HEK293T (cell line): ENCODE measurements at regions not wholly inside any gene's neighbourhood (a gene's known extent, or its start where the extent isn't known, plus 50 kb on each side); places are given as distances from the start of the nearest gene placed in this dataset.
A peak's percentile ranks its signal among the peaks of the same experiment; 100 is the strongest.

Experiments
- CTCF ChIA-PET: fragments of 350-600 bp; formaldehyde crosslinking; extraction: SDS; loops from one replicate; lab custom pipeline; 2021; ENCODE audit warnings: antibody characterized with exemption, inconsistent platforms; lab: Yijun Ruan, JAX
- POLR2A ChIA-PET: fragments of 350-600 bp; formaldehyde crosslinking; extraction: SDS; loops from one replicate; lab custom pipeline; 2020; ENCODE audit warnings: antibody characterized with exemption, inconsistent platforms; lab: Yijun Ruan, JAX
- DNase-seq: peaks from one replicate; pipeline ENCODE4 v3.0.0; 2012; ENCODE audit warnings: mixed read lengths; ENCODE audit errors: extremely low spot score
- ARNT ChIP-seq: fragments of 450-650 bp; IDR thresholded peaks from 2 replicates; pipeline ENCODE4 v1.6.1; 2017; ENCODE audit warnings: mild to moderate bottlenecking
- BHLHE40 ChIP-seq: fragments of 450-650 bp; IDR thresholded peaks from 2 replicates; pipeline ENCODE4 v1.6.1; 2016; ENCODE audit warnings: mild to moderate bottlenecking, moderate library complexity, borderline replicate concordance
- CTBP1 ChIP-seq: fragments of 450-650 bp; IDR thresholded peaks from 2 replicates; pipeline ENCODE4 v1.6.1; 2016; ENCODE audit warnings: borderline replicate concordance
- ELF4 ChIP-seq: fragments of 450-650 bp; IDR thresholded peaks from 2 replicates; pipeline ENCODE4 v1.6.1; 2017; ENCODE audit warnings: antibody characterized with exemption
- FOXA1 ChIP-seq: fragments of 450-650 bp; IDR thresholded peaks from 2 replicates; pipeline ENCODE4 v1.6.1; 2016; ENCODE audit warnings: mild to moderate bottlenecking
- FOXK2 ChIP-seq: fragments of 450-650 bp; IDR thresholded peaks from 2 replicates; pipeline ENCODE4 v1.6.1; 2016; ENCODE audit warnings: mild to moderate bottlenecking
- FOXM1 ChIP-seq: fragments of 450-650 bp; IDR thresholded peaks from 2 replicates; pipeline ENCODE4 v1.6.1; 2017; ENCODE audit warnings: mild to moderate bottlenecking, borderline replicate concordance
- HDGF ChIP-seq: fragments of 450-650 bp; IDR thresholded peaks from 2 replicates; pipeline ENCODE4 v1.6.1; 2017; ENCODE audit warnings: antibody characterized with exemption, borderline replicate concordance
- L3MBTL2 ChIP-seq: fragments of 450-650 bp; conservative IDR thresholded peaks from 2 replicates; pipeline ENCODE4 v1.6.1; 2016; ENCODE audit warnings: mild to moderate bottlenecking
- LEF1 ChIP-seq: fragments of 450-650 bp; IDR thresholded peaks from 2 replicates; pipeline ENCODE4 v1.6.1; 2017; ENCODE audit warnings: mild to moderate bottlenecking, borderline replicate concordance
- NFRKB ChIP-seq: fragments of 450-650 bp; IDR thresholded peaks from 2 replicates; pipeline ENCODE4 v1.6.1; 2016; ENCODE audit warnings: mild to moderate bottlenecking, moderate library complexity
- PKNOX1 ChIP-seq: fragments of 450-650 bp; IDR thresholded peaks from 2 replicates; pipeline ENCODE4 v1.6.1; 2016
- SP1 ChIP-seq: fragments of 450-650 bp; IDR thresholded peaks from 2 replicates; pipeline ENCODE4 v1.6.1; 2017
- SUZ12 ChIP-seq: fragments of 450-650 bp; IDR thresholded peaks from 2 replicates; pipeline ENCODE4 v1.6.1; 2016; ENCODE audit warnings: mild to moderate bottlenecking
- TARDBP ChIP-seq: fragments of 450-650 bp; IDR thresholded peaks from 2 replicates; pipeline ENCODE4 v1.6.1; 2016
- ZNF384 ChIP-seq: fragments of 450-650 bp; IDR thresholded peaks from 2 replicates; pipeline ENCODE4 v1.6.1; 2016

DNA sequence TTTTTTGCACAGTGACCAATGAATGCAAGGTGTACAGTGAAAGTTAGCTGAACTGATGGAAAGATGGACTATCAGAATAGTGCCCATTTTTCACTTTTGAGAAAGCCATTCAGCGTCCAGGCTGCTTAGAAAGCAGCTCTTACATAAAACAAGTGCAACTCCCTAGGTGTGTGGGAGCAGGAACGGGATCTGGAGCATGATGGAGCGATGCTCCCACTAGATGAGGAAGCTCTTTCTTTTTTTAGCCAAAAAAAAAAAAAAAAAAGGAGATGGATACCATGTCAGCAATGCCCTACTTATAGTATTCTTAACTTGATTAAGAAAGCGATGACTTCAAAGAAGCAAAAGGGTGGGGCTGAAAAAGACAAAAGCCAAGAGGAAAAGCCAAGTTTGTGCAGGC, 925.5 kb downstream of the GATA3 start:
- TF ChIP-seq ARNT: no peak
- no peak for TF ChIP-seq CTBP1
- no peak for TF ChIP-seq PKNOX1
- TF ChIP-seq BHLHE40: no peak
- TF ChIP-seq ELF4: no peak
- no peak for TF ChIP-seq SUZ12
- TF ChIP-seq ZNF384: no peak
- TF ChIP-seq NFRKB: no peak
- no peak for TF ChIP-seq FOXK2
- TF ChIP-seq L3MBTL2: no peak
- no peak for DNase-seq
- CTCF ChIA-PET: no interaction called here
- POLR2A ChIA-PET: no interaction called here

DNA sequence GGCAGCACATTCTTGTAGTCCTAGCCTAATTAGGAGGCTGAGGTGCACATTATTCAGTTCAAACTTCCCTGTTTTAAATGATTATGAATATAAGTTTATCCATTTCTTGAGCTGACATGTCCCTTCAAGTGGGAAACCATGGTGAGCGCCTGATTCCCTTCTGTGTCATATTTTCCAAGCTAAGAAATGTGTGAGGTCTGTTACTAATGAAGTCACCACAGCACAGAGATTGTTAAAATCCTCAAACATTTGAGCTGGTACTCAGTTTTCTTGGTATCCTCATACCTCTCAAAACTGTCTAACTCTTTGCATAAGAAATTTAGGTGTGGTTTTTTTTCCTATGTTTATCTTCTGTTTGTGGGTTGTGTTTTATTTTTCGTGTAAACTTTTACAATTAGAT, 926.8 kb downstream of the GATA3 start:
- ChIA-PET CTCF (no interaction called here), POLR2A (no interaction called here)
- TF ChIP-seq SP1 (no peak), ZNF384 (no peak)
- DNase-seq: no peak

DNA sequence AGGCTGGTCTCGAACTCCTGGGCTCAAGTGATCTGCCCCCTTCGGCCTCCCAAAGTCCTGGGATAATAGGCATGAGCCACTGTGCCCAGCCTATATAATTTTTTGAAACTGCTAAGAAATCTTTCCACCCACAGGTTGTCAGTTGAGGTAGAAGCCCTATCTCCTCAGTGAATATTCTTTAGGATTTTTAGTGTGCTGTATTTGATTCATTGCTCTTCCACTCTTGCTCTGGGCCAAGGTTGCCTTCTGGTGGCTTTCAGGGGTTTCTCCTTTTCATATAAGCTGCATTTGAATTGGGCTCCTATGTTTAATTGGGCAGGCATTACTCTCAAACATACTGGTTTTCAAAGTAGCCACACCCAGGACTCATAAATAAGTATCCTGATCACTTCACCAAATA, 931.2 kb downstream of the GATA3 start:
- no peak for DNase-seq
- TF ChIP-seq CTBP1 (no peak), ARNT (no peak), LEF1 (no peak), SUZ12 (no peak), NFRKB (no peak), FOXM1 (no peak)
- ChIA-PET POLR2A (no interaction called here), CTCF (no interaction called here)

DNA sequence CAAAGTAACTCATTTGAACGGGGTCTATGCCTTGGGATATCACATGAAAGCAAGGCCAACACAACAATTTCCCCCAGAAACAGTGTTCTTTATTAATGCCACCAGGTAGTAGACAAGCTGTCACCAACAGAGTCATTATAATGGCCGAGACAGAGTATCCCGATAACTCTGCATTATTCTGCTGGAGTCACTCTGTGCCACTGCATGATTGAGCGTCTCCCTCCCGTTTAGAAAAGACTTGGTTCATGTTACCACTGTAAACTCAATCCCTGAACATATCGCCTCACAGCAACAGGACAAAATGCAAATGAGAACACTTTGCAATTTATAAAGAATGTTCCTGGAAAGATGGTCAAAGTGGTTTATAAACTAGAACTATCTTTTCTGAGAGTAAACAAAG, 932.5 kb downstream of the GATA3 start:
- peak; percentile 6 for DNase-seq
- ChIA-PET POLR2A (no interaction called here), CTCF (no interaction called here)
- TF ChIP-seq HDGF (no peak), PKNOX1 (no peak), FOXM1 (no peak), NFRKB (no peak), CTBP1 (no peak), BHLHE40 (no peak), ZNF384 (no peak), ARNT (no peak), L3MBTL2 (no peak), SUZ12 (no peak), ELF4 (no peak), LEF1 (no peak), TARDBP (no peak), SP1 (no peak), FOXK2 (no peak), FOXA1 (no peak)

GRCh38 chr10:8987712-8988111, 933.2 kb downstream of the GATA3 start:
- TF ChIP-seq PKNOX1 (no peak), HDGF (no peak), LEF1 (no peak)
- no peak for DNase-seq
- ChIA-PET CTCF (no interaction called here), POLR2A (no interaction called here)

DNA sequence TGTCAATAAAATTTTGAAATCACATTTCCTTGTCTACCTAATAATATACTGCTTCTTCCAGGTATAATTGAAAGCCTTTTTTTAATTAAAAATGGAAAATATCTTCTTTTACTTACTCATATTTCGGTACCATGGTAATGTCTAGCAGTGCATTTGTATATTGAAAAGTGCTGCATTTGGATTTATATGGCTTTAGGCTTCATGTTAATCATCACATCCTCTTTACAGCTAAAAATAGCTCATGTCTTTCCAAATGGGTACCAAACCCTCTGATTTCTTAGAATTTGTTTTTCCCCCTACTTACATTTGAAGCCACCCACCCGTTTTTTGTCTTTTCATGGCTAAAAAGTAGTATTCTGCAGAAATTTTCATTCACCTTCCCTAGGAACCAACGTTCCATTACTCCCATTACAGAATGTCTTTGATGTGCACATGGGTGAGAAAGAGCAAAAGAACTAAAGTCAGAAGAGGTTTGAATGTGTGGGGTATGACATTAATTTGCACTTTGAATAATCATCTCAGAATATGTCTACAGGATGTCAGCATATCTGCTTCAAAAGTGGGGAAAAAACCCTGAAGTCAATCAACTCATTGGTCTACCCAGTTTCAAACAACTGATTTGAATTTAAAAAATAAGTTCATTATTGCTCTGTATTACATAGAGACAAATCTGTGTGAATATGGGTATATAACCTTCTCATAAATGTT, 935.9 kb downstream of the GATA3 start:
- no peak for DNase-seq
- POLR2A ChIA-PET: no interaction called here
- TF ChIP-seq FOXM1 (no peak), SP1 (no peak), ZNF384 (no peak), L3MBTL2 (no peak), FOXK2 (no peak), HDGF (no peak), PKNOX1 (no peak), LEF1 (no peak), ARNT (no peak), CTBP1 (no peak), ELF4 (no peak), NFRKB (no peak), FOXA1 (no peak), BHLHE40 (no peak), SUZ12 (no peak), TARDBP (no peak)
- CTCF ChIA-PET: no interaction called here
